Keratinocyte (primary cell): ENCODE measurements at regions not wholly inside any gene's neighbourhood (a gene's known extent, or its start where the extent isn't known, plus 50 kb on each side); places are given as distances from the start of the nearest gene placed in this dataset.

Experiments
- DNase-seq: peaks from one replicate; pipeline ENCODE4 v3.0.0-alpha.2; 2011; ENCODE audit warnings: low read depth, missing footprints, low spot score
- FAIRE-seq: peaks from 2 replicates; lab custom pipeline; 2011; peaks lifted over from hg19 to GRCh38; lab: Jason Lieb, UNC
- H2AFZ ChIP-seq: 2 replicates; pipeline ENCODE4 v1.6.0; 2012; ENCODE audit warnings: low read length, control low read depth, inconsistent platforms; ENCODE audit not compliant: control insufficient read depth
- H3K27ac ChIP-seq: 2 replicates; pipeline ENCODE4 v1.5.1; 2011; ENCODE audit warnings: low read length; ENCODE audit not compliant: control insufficient read depth, insufficient read depth
- H3K27me3 ChIP-seq: 3 replicates; pipeline ENCODE4 v1.6.0; 2011; ENCODE audit warnings: low read length; ENCODE audit not compliant: control insufficient read depth, insufficient read depth; ENCODE audit errors: extremely low read depth
- H3K36me3 ChIP-seq, 2 experiments: 2 replicates in 1 of 2; 3 replicates in 1 of 2; pipeline ENCODE4 v1.5.1; 2011; ENCODE audit warnings: low read length in 2 of 2, mild to moderate bottlenecking in 1 of 2; ENCODE audit not compliant: control insufficient read depth in 2 of 2, insufficient read depth in 2 of 2; ENCODE audit errors: extremely low read depth in 1 of 2
- H3K4me1 ChIP-seq: 3 replicates; pipeline ENCODE4 v1.5.1; 2011; ENCODE audit warnings: low read length; ENCODE audit not compliant: control insufficient read depth, insufficient read depth; ENCODE audit errors: extremely low read depth
- H3K4me2 ChIP-seq: 3 replicates; pipeline ENCODE4 v1.6.0; 2011; ENCODE audit warnings: low read depth, low read length; ENCODE audit not compliant: control insufficient read depth, insufficient read depth; ENCODE audit errors: extremely low read depth
- H3K4me3 ChIP-seq, 3 experiments: fragments of 200-600 bp in 1 of 3; sonication (generic) in 1 of 3; 2 replicates in 2 of 3; 3 replicates in 1 of 3; pipeline ENCODE4 v1.5.1; 2011 to 2016; ENCODE audit warnings: low read length in 3 of 3, mild to moderate bottlenecking in 3 of 3, control low read depth in 2 of 3, inconsistent platforms in 1 of 3, low read depth in 1 of 3, mixed read lengths in 1 of 3, mixed run types in 1 of 3, moderate library complexity in 1 of 3; ENCODE audit not compliant: control insufficient read depth in 2 of 3, insufficient read depth in 2 of 3; ENCODE audit errors: extremely low read depth in 1 of 3
- H3K79me2 ChIP-seq: 2 replicates; pipeline ENCODE4 v1.6.0; 2012; ENCODE audit warnings: low read length; ENCODE audit not compliant: control insufficient read depth, insufficient read depth
- H3K9ac ChIP-seq: 3 replicates; pipeline ENCODE4 v1.6.0; 2011; ENCODE audit warnings: low read length; ENCODE audit not compliant: control insufficient read depth, insufficient read depth; ENCODE audit errors: extremely low read depth
- H3K9me1 ChIP-seq: 3 replicates; pipeline ENCODE4 v1.6.0; 2011; ENCODE audit warnings: low read length; ENCODE audit not compliant: control insufficient read depth, insufficient read depth; ENCODE audit errors: extremely low read depth
- H3K9me3 ChIP-seq: 2 replicates; pipeline ENCODE4 v1.5.1; 2012; ENCODE audit warnings: low read depth, low read length; ENCODE audit not compliant: control insufficient read depth
- H4K20me1 ChIP-seq: 3 replicates; pipeline ENCODE4 v1.6.0; 2011; ENCODE audit warnings: low read length; ENCODE audit not compliant: control insufficient read depth, insufficient read depth; ENCODE audit errors: extremely low read depth
- CTCF ChIP-seq, 3 experiments: IDR thresholded peaks in 1 of 3; conservative IDR thresholded peaks in 1 of 3; optimal IDR thresholded peaks in 1 of 3; 2 replicates in 2 of 3; 3 replicates in 1 of 3; pipeline versions ENCODE3 to v1.5.1; 2011; ENCODE audit warnings: low read length in 3 of 3, mild to moderate bottlenecking in 3 of 3, moderate library complexity in 2 of 3, control low read depth in 1 of 3, inconsistent platforms in 1 of 3; ENCODE audit not compliant: insufficient read depth in 2 of 3; ENCODE audit errors: extremely low read depth in 1 of 3
- EZH2 ChIP-seq: IDR thresholded peaks from one replicate; pipeline ENCODE4 v1.6.1; 2012; ENCODE audit warnings: inconsistent platforms, mild to moderate bottlenecking, low read length, moderate library complexity
- dilution Hi-C: fragments of 300-500 bp; cut with MboI; formaldehyde crosslinking; loops from one replicate; pipeline ENCODE4 v1.7.0; 2020; ENCODE audit warnings: low sequenced_read_pairs; ENCODE audit not compliant: extremely low pct_ligation_motif_present

- Histone ChIP-seq H3K27ac (no peak overlapping the region), H3K36me3 (no peaks in the 10 kb centered on the region), H4K20me1 (no peaks in the 10 kb centered on the region), H3K4me2 (no peak overlapping the region), H3K27me3 (no peaks in the 10 kb centered on the region), H3K9me3 (no peaks in the 10 kb centered on the region), H2AFZ (no peak overlapping the region), H3K4me3 (no peak overlapping the region), H3K9me1 (no peaks in the 10 kb centered on the region), H3K9ac (no peak overlapping the region), H3K4me1 (no peaks in the 10 kb centered on the region), H3K79me2 (no peaks in the 10 kb centered on the region)
- dilution Hi-C loops: no loop called here
- DNase-seq (no peak), FAIRE-seq (no peak)
- TF ChIP-seq EZH2 (no peak), CTCF (optimal IDR thresholded peaks at IDR 0.05 in 1 of 3, IDR thresholded peaks at IDR 0.05 in 1 of 3, conservative IDR thresholded peaks at IDR 0.05 in 1 of 3; ENCODE audit: extremely low read depth in 1 of 3, insufficient read depth in 2 of 3, low read length in 3 of 3) (no peak)
These were observed 81.1 kb upstream of the ROBO1 start for GRCh38 chr3:79848876-79849275.

DNA sequence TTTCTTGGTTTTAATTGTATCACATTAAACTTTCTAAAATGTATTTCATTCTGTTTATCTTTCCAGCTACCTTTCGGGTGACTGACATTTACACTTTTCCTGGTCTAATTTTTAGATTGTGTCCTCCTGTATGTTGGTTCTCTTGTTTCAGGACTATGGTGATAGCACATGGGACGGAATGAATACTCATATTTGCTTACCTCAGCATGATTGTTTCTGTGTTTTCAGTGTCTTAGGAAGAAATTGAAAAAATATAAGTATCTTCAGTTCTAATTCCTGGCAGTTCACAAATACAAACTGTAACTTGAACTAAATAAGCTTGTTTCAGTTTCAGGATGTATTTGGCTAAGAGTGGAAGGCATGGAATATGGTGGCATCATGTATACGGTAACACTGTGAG is 80.1 kb upstream of the ROBO1 start:
- no peaks in the 10 kb centered on the region for H3K9me1 ChIP-seq
- dilution Hi-C loops: no loop called here
- H3K36me3 ChIP-seq: no peaks in the 10 kb centered on the region
- H3K4me1 ChIP-seq: no peaks in the 10 kb centered on the region
- H3K27me3 ChIP-seq: no peaks in the 10 kb centered on the region
- no peak overlapping the region for H2AFZ ChIP-seq
- no peak for DNase-seq
- H3K9ac ChIP-seq: no peak overlapping the region
- no peak overlapping the region for H3K27ac ChIP-seq
- no peaks in the 10 kb centered on the region for H3K9me3 ChIP-seq
- TF ChIP-seq EZH2: no peak
- TF ChIP-seq CTCF (optimal IDR thresholded peaks at IDR 0.05 in 1 of 3, IDR thresholded peaks at IDR 0.05 in 1 of 3, conservative IDR thresholded peaks at IDR 0.05 in 1 of 3; ENCODE audit: extremely low read depth in 1 of 3, insufficient read depth in 2 of 3, low read length in 3 of 3): no peak
- no peak overlapping the region for H3K4me2 ChIP-seq
- H4K20me1 ChIP-seq: no peaks in the 10 kb centered on the region
- FAIRE-seq: no peak
- no peak overlapping the region for H3K4me3 ChIP-seq
- no peaks in the 10 kb centered on the region for H3K79me2 ChIP-seq
